ENCODE measurements at regions not wholly inside any gene's neighbourhood (a gene's known extent, or its start where the extent isn't known, plus 50 kb on each side); places are given as distances from the start of the nearest gene placed in this dataset.

- peaks cover 36% of the 10 kb centered on the region for H3K4me1 Mint-ChIP-seq
- no peak overlapping the region for H3K27ac Mint-ChIP-seq
- H3K27me3 Mint-ChIP-seq (ENCODE audit: low read depth): peaks cover 32% of the 10 kb centered on the region
- no peak overlapping the region for H3K4me3 Mint-ChIP-seq
- H3K36me3 Mint-ChIP-seq (ENCODE audit: low read depth): no peaks in the 10 kb centered on the region
- TF ChIP-seq, protein P1, sequence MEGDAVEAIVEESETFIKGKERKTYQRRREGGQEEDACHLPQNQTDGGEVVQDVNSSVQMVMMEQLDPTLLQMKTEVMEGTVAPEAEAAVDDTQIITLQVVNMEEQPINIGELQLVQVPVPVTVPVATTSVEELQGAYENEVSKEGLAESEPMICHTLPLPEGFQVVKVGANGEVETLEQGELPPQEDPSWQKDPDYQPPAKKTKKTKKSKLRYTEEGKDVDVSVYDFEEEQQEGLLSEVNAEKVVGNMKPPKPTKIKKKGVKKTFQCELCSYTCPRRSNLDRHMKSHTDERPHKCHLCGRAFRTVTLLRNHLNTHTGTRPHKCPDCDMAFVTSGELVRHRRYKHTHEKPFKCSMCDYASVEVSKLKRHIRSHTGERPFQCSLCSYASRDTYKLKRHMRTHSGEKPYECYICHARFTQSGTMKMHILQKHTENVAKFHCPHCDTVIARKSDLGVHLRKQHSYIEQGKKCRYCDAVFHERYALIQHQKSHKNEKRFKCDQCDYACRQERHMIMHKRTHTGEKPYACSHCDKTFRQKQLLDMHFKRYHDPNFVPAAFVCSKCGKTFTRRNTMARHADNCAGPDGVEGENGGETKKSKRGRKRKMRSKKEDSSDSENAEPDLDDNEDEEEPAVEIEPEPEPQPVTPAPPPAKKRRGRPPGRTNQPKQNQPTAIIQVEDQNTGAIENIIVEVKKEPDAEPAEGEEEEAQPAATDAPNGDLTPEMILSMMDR (IDR thresholded peaks at IDR 0.05; ENCODE audit: unreplicated experiment in 3 of 3): no peak
- H3K9me3 Mint-ChIP-seq: no peaks in the 10 kb centered on the region
Observed at GRCh38 chr10:71052076-71052660, 160.2 kb upstream of the UNC5B start.

DNA sequence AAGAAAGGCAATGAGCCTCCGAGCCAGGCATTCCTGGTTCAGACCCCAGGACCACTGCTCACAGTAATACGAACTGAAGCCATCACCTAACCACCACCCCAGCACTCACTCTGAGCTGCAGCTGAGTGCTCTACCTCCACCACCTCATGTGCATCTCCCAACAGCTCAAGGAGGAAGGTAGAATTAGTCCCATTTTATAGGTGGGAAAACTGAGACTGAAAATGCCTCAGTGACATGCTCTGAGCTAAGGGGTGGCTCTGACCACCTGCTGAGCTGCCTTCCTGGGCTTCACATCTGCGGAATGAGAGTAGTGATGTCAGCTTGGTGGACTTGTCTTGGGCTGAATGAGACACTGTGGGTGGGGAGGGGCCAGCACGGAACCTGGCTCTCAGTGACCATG is 159.7 kb upstream of the UNC5B start:
- Mint-ChIP-seq H3K27ac (no peak overlapping the region), H3K4me1 (peaks cover 34% of the 10 kb centered on the region), H3K27me3 (ENCODE audit: low read depth) (peaks cover 29% of the 10 kb centered on the region), H3K4me3 (no peak overlapping the region), H3K36me3 (ENCODE audit: low read depth) (no peaks in the 10 kb centered on the region), H3K9me3 (no peaks in the 10 kb centered on the region)
- TF ChIP-seq, protein P1 (IDR thresholded peaks at IDR 0.05; ENCODE audit: unreplicated experiment in 3 of 3): no peak

DNA sequence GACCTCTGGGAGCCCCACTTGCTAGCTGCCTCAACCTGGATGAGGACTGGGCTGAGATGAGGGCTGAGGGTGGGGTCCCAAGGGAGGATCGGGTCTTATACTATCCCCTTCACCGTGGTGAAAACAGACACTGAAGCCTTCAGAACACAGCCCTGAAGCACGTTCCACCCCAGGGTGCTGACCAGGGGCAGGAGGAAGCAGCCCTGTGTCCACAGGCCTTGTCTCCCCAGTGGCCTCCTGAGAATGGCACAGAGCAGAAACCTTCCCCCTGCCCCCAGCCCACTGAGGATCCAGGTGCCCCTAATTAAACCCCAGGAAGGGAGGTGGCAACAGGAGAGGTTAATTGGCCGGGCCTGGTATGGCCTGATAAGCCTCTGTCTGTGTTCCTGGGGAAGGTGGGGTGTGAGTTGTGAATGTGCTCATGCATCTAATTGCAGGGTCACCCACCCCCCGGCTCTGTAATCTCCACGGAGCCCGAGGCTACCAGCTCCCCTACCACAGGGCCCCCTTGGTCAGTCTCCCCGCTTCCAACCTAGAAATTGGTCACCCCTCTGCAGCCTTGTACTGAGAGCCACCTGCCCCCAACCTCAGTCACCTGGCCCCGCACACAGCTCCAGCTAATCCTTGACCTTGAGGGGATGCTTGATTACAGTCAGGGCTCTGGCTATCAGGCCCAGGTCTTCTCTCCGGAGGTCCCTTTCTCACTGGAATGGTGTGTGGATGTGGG is 159.0 kb upstream of the UNC5B start:
- Mint-ChIP-seq H3K36me3 (ENCODE audit: low read depth) (no peaks in the 10 kb centered on the region), H3K4me1 (peaks cover 36% of the 10 kb centered on the region), H3K27ac (no peak overlapping the region), H3K9me3 (peaks cover 3% of the 10 kb centered on the region), H3K4me3 (no peak overlapping the region), H3K27me3 (ENCODE audit: low read depth) (peaks cover 26% of the 10 kb centered on the region)
- TF ChIP-seq, protein P1 (IDR thresholded peaks at IDR 0.05; ENCODE audit: unreplicated experiment in 3 of 3): no peak

DNA sequence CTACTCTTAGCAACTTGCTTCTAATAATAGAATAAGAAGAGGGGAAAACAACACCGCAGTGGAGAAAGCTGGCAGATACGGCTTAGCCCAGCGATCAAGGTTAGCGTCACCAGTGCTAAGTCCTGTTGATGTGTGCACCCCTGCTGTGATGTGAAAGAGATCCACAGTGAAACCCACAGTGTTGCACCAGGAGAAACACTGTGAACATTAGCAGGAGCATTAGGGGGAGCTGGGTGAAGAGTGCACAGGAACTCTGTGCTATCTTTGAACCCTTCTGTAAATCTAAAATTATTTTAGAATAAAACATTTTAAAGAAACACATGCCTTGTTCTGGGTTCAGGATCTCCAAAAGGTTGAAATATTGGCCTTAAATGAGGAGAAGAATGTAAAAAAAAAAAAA is 154.1 kb upstream of the UNC5B start:
- no peak overlapping the region for H3K4me3 Mint-ChIP-seq
- TF ChIP-seq, protein P1 (IDR thresholded peaks at IDR 0.05; ENCODE audit: unreplicated experiment in 3 of 3): no peak
- peaks cover 12% of the 10 kb centered on the region for H3K27me3 Mint-ChIP-seq (ENCODE audit: low read depth)
- no peak overlapping the region for H3K27ac Mint-ChIP-seq
- peaks cover 3% of the 10 kb centered on the region for H3K9me3 Mint-ChIP-seq
- H3K36me3 Mint-ChIP-seq (ENCODE audit: low read depth): no peaks in the 10 kb centered on the region
- peaks cover 15% of the 10 kb centered on the region for H3K4me1 Mint-ChIP-seq

- peaks cover 3% of the 10 kb centered on the region for H3K9me3 Mint-ChIP-seq
- no peak overlapping the region for H3K27ac Mint-ChIP-seq
- TF ChIP-seq, protein P1 (IDR thresholded peaks at IDR 0.05; ENCODE audit: unreplicated experiment in 3 of 3): no peak
Observed at GRCh38 chr10:71059054-71059818, 153.1 kb upstream of the UNC5B start.

More at GRCh38 chr10:71059054-71059818, 153.1 kb upstream of the UNC5B start:
- Mint-ChIP-seq H3K4me3 (no peak overlapping the region), H3K36me3 (ENCODE audit: low read depth) (no peaks in the 10 kb centered on the region), H3K4me1 (peaks cover 19% of the 10 kb centered on the region), H3K27me3 (ENCODE audit: low read depth) (peaks cover 13% of the 10 kb centered on the region)
